ENCODE measurements at regions not wholly inside any gene's neighbourhood (a gene's known extent, or its start where the extent isn't known, plus 50 kb on each side); places are given as distances from the start of the nearest gene placed in this dataset.

GRCh38 chr5:29992248-29992647 is 1201.2 kb upstream of the CDH6 start:
- no peak for TF ChIP-seq CTCF (IDR thresholded peaks at IDR 0.05)
- no peak for TF ChIP-seq POLR2A (IDR thresholded peaks at IDR 0.05)
